Spleen (tissue), 7 donors: ENCODE measurements at regions not wholly inside any gene's neighbourhood (a gene's known extent, or its start where the extent isn't known, plus 50 kb on each side); places are given as distances from the start of the nearest gene placed in this dataset.

Source experiments
- POLR2A ChIP-seq, 3 donors: fragments of 450-650 bp; IDR thresholded peaks; one replicate each; pipeline ENCODE4 v1.5.1; 2017; ENCODE audit warnings: antibody characterized with exemption in 3 of 3, mild to moderate bottlenecking in 1 of 3
- POLR2AphosphoS5 ChIP-seq, 3 donors: sonication (generic); formaldehyde crosslinking; IDR thresholded peaks; one replicate each; pipeline ENCODE4 v1.5.1; 2017; ENCODE audit warnings: antibody characterized with exemption in 3 of 3
- TF ChIP-seq, protein P1 (sequence below), 11 experiments: fragments of 200-600 bp in 7 of 11; fragments of 450-650 bp in 4 of 11; sonication (generic) in 4 of 11; IDR thresholded peaks in 8 of 11; conservative IDR thresholded peaks in 3 of 11; 1 replicate in 7 of 11; 2 replicates in 4 of 11; pipeline versions ENCODE4 v1.4.0 to v1.8.0; 2016 to 2021; ENCODE audit warnings: antibody characterized with exemption in 11 of 11, inconsistent platforms in 4 of 11, mild to moderate bottlenecking in 1 of 11
- donor health status: DM: no; HTN: no; CAD: no; lungs with moderate emphysema.
- donor health status: DM: no; HTN: no; CAD: no.
- donor health status: DM: no; HTN: no; CAD: no.

DNA sequence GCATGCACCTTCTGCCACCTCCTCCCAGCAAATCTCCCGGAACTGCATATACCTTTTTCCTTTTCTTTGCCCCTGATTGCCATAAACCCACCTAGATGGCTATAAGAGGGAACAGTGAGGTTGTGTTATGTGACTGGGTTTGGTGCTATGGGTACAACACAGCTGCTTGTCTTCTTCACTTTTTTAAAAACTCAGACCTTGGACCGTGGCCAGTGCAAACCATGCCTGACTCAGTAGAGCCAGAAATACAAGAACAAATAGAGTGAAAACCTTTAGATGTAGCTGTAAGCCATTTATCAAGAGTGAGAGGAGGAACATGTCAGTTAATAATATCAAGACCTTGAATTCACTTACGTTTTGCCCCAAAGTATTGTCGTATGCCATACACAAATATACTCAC lies 267.4 kb upstream of the CHAC2 start:
- TF ChIP-seq POLR2A (IDR thresholded peaks at IDR 0.05) (no peak), POLR2AphosphoS5 (IDR thresholded peaks at IDR 0.05) (no peak)
- TF ChIP-seq, protein P1, sequence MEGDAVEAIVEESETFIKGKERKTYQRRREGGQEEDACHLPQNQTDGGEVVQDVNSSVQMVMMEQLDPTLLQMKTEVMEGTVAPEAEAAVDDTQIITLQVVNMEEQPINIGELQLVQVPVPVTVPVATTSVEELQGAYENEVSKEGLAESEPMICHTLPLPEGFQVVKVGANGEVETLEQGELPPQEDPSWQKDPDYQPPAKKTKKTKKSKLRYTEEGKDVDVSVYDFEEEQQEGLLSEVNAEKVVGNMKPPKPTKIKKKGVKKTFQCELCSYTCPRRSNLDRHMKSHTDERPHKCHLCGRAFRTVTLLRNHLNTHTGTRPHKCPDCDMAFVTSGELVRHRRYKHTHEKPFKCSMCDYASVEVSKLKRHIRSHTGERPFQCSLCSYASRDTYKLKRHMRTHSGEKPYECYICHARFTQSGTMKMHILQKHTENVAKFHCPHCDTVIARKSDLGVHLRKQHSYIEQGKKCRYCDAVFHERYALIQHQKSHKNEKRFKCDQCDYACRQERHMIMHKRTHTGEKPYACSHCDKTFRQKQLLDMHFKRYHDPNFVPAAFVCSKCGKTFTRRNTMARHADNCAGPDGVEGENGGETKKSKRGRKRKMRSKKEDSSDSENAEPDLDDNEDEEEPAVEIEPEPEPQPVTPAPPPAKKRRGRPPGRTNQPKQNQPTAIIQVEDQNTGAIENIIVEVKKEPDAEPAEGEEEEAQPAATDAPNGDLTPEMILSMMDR (IDR thresholded peaks at IDR 0.05 in 8 of 11, conservative IDR thresholded peaks at IDR 0.05 in 3 of 11) = no peak
